Uterus (tissue), 3 donors: ENCODE measurements at regions not wholly inside any gene's neighbourhood (a gene's known extent, or its start where the extent isn't known, plus 50 kb on each side); places are given as distances from the start of the nearest gene placed in this dataset.

Source experiments
- DNase-seq, 2 donors: peaks; one replicate each; pipeline ENCODE4 v3.0.0-alpha.2; 2019 to 2020
- H3K27ac ChIP-seq, 2 donors: fragments of 200-600 bp; sonication (generic); 1 replicate in 1 of 2; 2 replicates in 1 of 2; pipeline ENCODE4 v1.5.1; 2016 to 2018
- H3K27me3 ChIP-seq, 2 donors: fragments of 200-600 bp; sonication (generic); one replicate each; pipeline ENCODE4 v1.5.1; 2018 to 2019; ENCODE audit warnings: control low read depth in 1 of 2
- H3K36me3 ChIP-seq, 2 donors: fragments of 200-600 bp; sonication (generic); one replicate each; pipeline ENCODE4 v1.5.1; 2019; ENCODE audit warnings: control low read depth in 1 of 2
- H3K4me1 ChIP-seq, 2 donors: fragments of 200-600 bp; sonication (generic); one replicate each; pipeline ENCODE4 v1.5.1; 2018 to 2019; ENCODE audit warnings: control low read depth in 1 of 2
- H3K4me3 ChIP-seq, 2 donors: fragments of 200-600 bp; sonication (generic); 1 replicate in 1 of 2; 2 replicates in 1 of 2; pipeline ENCODE4 v1.5.1; 2018 to 2019; ENCODE audit warnings: mild to moderate bottlenecking in 1 of 2
- H3K9me3 ChIP-seq, 2 donors: fragments of 200-600 bp; sonication (generic); one replicate each; pipeline ENCODE4 v1.5.1; 2019; ENCODE audit warnings: control low read depth in 1 of 2
- POLR2A ChIP-seq, 2 donors: fragments of 450-650 bp; IDR thresholded peaks; one replicate each; pipeline ENCODE4 v1.6.1; 2016; ENCODE audit warnings: antibody characterized with exemption in 2 of 2, mild to moderate bottlenecking in 1 of 2, moderate library complexity in 1 of 2
- intact Hi-C: fragments of 100-400 bp; cut with DNase I; formaldehyde crosslinking; loops from one replicate; pipeline ENCODE4 v1.15.1; 2023; ENCODE audit warnings: low total_unique reads
- TF ChIP-seq, protein P1 (sequence below), 4 experiments: fragments of 200-600 bp in 2 of 4; fragments of 450-650 bp in 2 of 4; sonication (generic) in 2 of 4; IDR thresholded peaks; one replicate each; pipeline ENCODE4 v1.5.1; 2016 to 2019; ENCODE audit warnings: antibody characterized with exemption in 4 of 4, mild to moderate bottlenecking in 2 of 4, moderate library complexity in 1 of 4
- donor health status: DM: yes; HTN: yes; CAD: no.

- intact Hi-C loops: no loop called here
- H3K27me3 ChIP-seq: peaks cover 0 to 5% of the 10 kb centered on the region in 2 donors
- no peaks in the 10 kb centered on the region for H3K4me1 ChIP-seq
- no peaks in the 10 kb centered on the region for H3K36me3 ChIP-seq
- no peak for DNase-seq
- TF ChIP-seq POLR2A (IDR thresholded peaks at IDR 0.05): no peak
- TF ChIP-seq, protein P1, sequence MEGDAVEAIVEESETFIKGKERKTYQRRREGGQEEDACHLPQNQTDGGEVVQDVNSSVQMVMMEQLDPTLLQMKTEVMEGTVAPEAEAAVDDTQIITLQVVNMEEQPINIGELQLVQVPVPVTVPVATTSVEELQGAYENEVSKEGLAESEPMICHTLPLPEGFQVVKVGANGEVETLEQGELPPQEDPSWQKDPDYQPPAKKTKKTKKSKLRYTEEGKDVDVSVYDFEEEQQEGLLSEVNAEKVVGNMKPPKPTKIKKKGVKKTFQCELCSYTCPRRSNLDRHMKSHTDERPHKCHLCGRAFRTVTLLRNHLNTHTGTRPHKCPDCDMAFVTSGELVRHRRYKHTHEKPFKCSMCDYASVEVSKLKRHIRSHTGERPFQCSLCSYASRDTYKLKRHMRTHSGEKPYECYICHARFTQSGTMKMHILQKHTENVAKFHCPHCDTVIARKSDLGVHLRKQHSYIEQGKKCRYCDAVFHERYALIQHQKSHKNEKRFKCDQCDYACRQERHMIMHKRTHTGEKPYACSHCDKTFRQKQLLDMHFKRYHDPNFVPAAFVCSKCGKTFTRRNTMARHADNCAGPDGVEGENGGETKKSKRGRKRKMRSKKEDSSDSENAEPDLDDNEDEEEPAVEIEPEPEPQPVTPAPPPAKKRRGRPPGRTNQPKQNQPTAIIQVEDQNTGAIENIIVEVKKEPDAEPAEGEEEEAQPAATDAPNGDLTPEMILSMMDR (IDR thresholded peaks at IDR 0.05): no peak
- H3K4me3 ChIP-seq: no peak overlapping the region
- H3K9me3 ChIP-seq: no peaks in the 10 kb centered on the region
- H3K27ac ChIP-seq: no peak overlapping the region
Observed at GRCh38 chr1:38523568-38523939, 336.0 kb downstream of the RRAGC start.

GRCh38 chr1:38522915-38523567 is 336.5 kb downstream of the RRAGC start:
- Histone ChIP-seq H3K9me3 (no peaks in the 10 kb centered on the region), H3K27me3 (peaks cover 0 to 5% of the 10 kb centered on the region in 2 donors), H3K36me3 (no peaks in the 10 kb centered on the region), H3K27ac (no peak overlapping the region), H3K4me3 (no peak overlapping the region), H3K4me1 (no peaks in the 10 kb centered on the region)
- intact Hi-C loops: no loop called here
- TF ChIP-seq POLR2A (IDR thresholded peaks at IDR 0.05): no peak
- TF ChIP-seq, protein P1 (IDR thresholded peaks at IDR 0.05): no peak
- DNase-seq: no peak

DNA sequence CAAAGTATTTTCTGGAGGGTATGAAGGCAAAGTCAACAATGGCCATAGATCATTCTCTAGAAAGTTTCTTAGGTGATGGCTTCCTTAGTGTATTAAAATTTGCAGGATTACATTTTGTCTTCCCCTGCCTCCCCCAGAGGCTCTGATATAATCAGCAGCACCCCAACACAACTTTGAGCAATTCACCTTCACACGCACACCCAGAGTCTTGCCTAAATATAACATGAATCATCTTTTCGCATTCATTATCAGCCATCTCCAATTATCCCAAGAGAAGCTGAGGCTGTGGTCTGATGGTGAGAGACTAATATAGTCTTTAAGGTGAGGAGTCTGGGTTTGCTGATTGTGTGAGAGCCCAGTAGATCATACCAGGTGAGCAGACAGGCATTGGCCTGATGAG is 343.0 kb downstream of the RRAGC start:
- Histone ChIP-seq H3K27me3 (no peaks in the 10 kb centered on the region), H3K4me1 (no peaks in the 10 kb centered on the region), H3K9me3 (no peaks in the 10 kb centered on the region), H3K27ac (no peak overlapping the region), H3K4me3 (no peak overlapping the region), H3K36me3 (no peaks in the 10 kb centered on the region)
- no peak for TF ChIP-seq POLR2A (IDR thresholded peaks at IDR 0.05)
- TF ChIP-seq, protein P1 (IDR thresholded peaks at IDR 0.05): no peak
- intact Hi-C loops: no loop called here
- DNase-seq: no peak

- peak in 1 of 2 donors; percentile 19 for DNase-seq
- intact Hi-C loops: no loop called here
Observed at GRCh38 chr1:38512789-38513188, 346.8 kb downstream of the RRAGC start.

DNA sequence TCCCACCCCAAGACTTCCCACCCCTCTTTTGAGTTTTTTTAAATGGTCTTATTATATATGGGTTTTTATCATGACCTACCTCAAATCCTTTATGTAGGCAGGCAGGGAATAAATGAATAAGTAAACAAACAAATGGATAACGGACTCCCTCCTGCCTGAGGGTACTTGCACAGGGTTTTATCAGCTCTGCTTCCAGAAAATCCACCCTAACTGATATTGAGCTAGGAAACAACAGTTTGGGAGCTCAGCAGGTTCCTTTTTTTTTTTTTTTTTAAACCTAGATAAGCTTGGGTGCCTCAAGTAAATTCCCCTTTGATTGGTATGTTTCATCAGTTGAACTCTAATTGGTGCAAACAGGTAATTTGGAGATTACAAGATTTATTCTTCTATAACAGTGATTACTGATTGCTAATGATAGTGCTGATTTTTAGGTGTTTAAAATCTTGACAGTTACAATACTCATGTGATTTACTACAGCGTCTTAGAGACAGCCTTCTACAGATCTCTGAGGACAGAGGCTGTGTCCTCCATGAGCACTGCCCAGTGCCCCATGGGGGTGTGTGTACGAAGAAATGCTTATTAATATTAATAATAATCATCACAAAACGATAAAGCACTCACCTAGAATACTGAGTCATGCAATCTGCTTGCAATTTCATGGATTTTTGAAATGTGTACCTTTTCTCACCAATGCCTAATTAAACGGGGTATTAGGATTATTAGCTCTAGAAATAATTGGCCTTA is 347.4 kb downstream of the RRAGC start:
- no peak for TF ChIP-seq POLR2A (IDR thresholded peaks at IDR 0.05)
- TF ChIP-seq, protein P1 (IDR thresholded peaks at IDR 0.05): no peak
- intact Hi-C loops: no loop called here
- H3K27me3 ChIP-seq: no peaks in the 10 kb centered on the region
- no peaks in the 10 kb centered on the region for H3K4me1 ChIP-seq
- H3K9me3 ChIP-seq: no peaks in the 10 kb centered on the region
- DNase-seq: no peak
- H3K27ac ChIP-seq: no peak overlapping the region
- no peaks in the 10 kb centered on the region for H3K36me3 ChIP-seq
- no peak overlapping the region for H3K4me3 ChIP-seq

More at GRCh38 chr1:38512789-38513188, 346.8 kb downstream of the RRAGC start:
- no peak overlapping the region for H3K27ac ChIP-seq
- H3K36me3 ChIP-seq: no peaks in the 10 kb centered on the region
- no peak overlapping the region for H3K4me3 ChIP-seq
- TF ChIP-seq POLR2A (IDR thresholded peaks at IDR 0.05): no peak
- TF ChIP-seq, protein P1 (IDR thresholded peaks at IDR 0.05): no peak
- no peaks in the 10 kb centered on the region for H3K4me1 ChIP-seq
- H3K9me3 ChIP-seq: no peaks in the 10 kb centered on the region
- no peaks in the 10 kb centered on the region for H3K27me3 ChIP-seq
